IPS DF 6.9 (cell line): ENCODE measurements at regions not wholly inside any gene's neighbourhood (a gene's known extent, or its start where the extent isn't known, plus 50 kb on each side); places are given as distances from the start of the nearest gene placed in this dataset.

Experiments used
- DNase-seq: peaks from one replicate; pipeline ENCODE4 v3.0.0-alpha.2; 2013; ENCODE audit warnings: low read depth, low spot score
- H3K27ac ChIP-seq: one replicate; pipeline ENCODE4 v1.5.1; 2013; ENCODE audit warnings: low read length, control low read depth
- H3K27me3 ChIP-seq: 2 replicates; pipeline ENCODE4 v1.6.1; 2013; ENCODE audit warnings: mild to moderate bottlenecking, low read length; ENCODE audit not compliant: control insufficient read depth, insufficient read depth
- H3K36me3 ChIP-seq: 2 replicates; pipeline ENCODE4 v1.6.1; 2013; ENCODE audit warnings: low read length; ENCODE audit not compliant: control insufficient read depth, insufficient read depth
- H3K4me1 ChIP-seq: 2 replicates; pipeline ENCODE4 v1.6.1; 2013; ENCODE audit warnings: low read length; ENCODE audit not compliant: control insufficient read depth, insufficient read depth
- H3K4me3 ChIP-seq: 2 replicates; pipeline ENCODE4 v1.5.1; 2013; ENCODE audit warnings: mild to moderate bottlenecking, low read length
- H3K9me3 ChIP-seq: 2 replicates; pipeline ENCODE4 v1.6.1; 2013; ENCODE audit warnings: low read length, inconsistent platforms; ENCODE audit not compliant: control insufficient read depth, insufficient read depth
- WGBS: extraction: QIAGEN DNeasy Blood & Tissue Kit; methylation state at CpG from one replicate; pipeline ENCODE4 v1.1.7; 2013; ENCODE audit warnings: mixed read lengths, missing lambda C conversion rate; ENCODE audit not compliant: insufficient read length, insufficient coverage; 5-methylcytosine and 5-hydroxymethylcytosine counted together

DNA sequence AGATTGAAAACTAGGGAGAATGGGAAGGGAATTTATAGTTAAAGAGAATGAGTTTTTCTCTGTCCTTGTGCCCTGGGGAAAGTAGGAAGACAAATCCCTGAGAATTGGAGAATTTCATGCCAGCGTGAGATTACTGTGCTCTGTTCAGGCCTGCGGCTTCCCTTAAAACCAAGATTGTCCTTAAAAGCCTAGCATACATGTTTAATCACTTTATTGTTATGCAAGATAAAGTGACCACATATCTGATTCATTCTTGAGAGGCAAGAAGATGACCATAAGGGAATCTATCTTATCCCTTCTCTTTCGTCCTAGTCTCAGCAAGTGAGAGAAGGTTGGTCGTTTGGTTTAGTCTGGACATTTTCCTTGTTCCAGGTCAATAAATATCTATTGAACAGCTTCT is 75.9 kb downstream of the ADCYAP1 start:
- no CpG with 5 or more reads among the region's 4 CpGs for WGBS

DNA sequence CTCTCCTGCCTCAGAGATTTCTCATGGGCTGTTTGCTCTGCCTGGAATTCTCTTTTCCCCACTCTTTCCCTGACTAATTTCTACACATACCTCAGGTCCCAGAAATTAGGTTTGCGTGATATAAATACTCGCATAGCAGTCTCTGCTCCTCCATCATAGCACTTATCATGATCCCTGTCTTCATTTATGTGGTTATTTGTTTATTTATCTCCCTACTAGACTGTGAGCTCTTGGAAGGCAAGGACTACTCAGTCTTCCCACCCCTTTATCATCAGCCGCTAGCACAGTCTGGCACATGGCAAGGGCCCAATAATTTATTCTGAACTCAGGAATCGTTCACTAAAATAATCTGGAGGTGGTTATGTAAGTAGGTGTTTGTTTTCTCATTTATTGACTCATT is 79.3 kb downstream of the ADCYAP1 start:
- WGBS: no CpG with 5 or more reads among the region's 4 CpGs
- Histone ChIP-seq H3K27ac (no peak overlapping the region), H3K4me1 (peaks cover 4% of the 10 kb centered on the region; the same call in 1 of the 2 replicates), H3K36me3 (no peaks in the 10 kb centered on the region), H3K4me3 (no peak overlapping the region), H3K27me3 (no peaks in the 10 kb centered on the region), H3K9me3 (no peaks in the 10 kb centered on the region)
- no peak for DNase-seq

More for the DNA sequence above, 75.9 kb downstream of the ADCYAP1 start:
- no peaks in the 10 kb centered on the region for H3K9me3 ChIP-seq
- no peak overlapping the region for H3K27ac ChIP-seq
- no peak for DNase-seq
- H3K4me1 ChIP-seq: peaks cover 4% of the 10 kb centered on the region; the same call in 1 of the 2 replicates
- H3K27me3 ChIP-seq: no peaks in the 10 kb centered on the region
- H3K4me3 ChIP-seq: no peak overlapping the region
- H3K36me3 ChIP-seq: no peaks in the 10 kb centered on the region

DNA sequence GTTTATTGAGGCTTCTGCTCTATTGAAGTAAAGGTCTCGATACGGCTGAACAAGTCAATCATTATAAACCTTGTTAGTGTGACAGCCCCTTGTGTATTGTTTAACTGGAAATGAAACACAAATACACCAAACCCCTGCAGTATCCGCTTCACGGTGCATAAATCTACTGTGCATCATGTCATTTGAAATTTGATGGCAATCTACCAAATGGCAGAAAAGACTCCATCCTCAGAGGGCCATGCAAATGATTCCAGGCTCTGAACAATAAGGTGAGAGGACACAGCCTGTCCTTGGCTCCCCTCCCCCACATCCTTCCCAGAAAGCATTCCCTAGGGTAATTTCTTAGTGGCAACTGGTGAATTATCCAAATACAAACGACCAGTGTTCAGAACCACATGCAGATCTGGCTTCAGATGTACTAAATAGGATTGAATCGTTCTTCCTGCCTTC is 80.6 kb downstream of the ADCYAP1 start:
- Histone ChIP-seq H3K36me3 (no peaks in the 10 kb centered on the region), H3K9me3 (no peaks in the 10 kb centered on the region), H3K4me1 (peaks cover 4% of the 10 kb centered on the region; the same call in 1 of the 2 replicates), H3K27me3 (no peaks in the 10 kb centered on the region), H3K4me3 (no peak overlapping the region), H3K27ac (no peak overlapping the region)
- DNase-seq: peak; percentile 31
- WGBS: no CpG with 5 or more reads among the region's 6 CpGs

DNA sequence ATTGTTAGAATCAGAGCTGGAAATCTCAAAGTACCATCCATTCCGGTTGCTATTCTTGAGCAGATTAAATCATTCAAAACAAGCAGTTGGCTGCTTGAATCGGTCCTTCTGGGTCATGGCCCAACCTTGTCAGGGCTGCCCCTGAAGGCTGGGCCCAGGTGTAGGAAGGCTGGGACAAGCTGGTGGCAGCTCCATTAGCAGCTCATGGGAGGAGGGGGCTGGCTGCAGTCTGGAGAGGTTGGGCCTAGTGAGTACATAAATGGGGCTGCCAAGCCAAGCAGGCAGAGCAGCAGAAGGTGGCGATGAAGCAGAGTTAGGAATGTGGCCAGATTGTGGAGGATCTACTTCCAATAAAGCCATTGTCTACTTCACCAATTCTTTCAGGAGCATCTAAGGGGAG is 81.4 kb downstream of the ADCYAP1 start:
- Histone ChIP-seq H3K27me3 (no peaks in the 10 kb centered on the region), H3K4me3 (no peak overlapping the region), H3K27ac (no peak overlapping the region), H3K4me1 (peaks cover 4% of the 10 kb centered on the region; the same call in 1 of the 2 replicates), H3K36me3 (no peaks in the 10 kb centered on the region), H3K9me3 (no peaks in the 10 kb centered on the region)
- DNase-seq: no peak
- WGBS: no CpG with 5 or more reads among the region's 3 CpGs

DNA sequence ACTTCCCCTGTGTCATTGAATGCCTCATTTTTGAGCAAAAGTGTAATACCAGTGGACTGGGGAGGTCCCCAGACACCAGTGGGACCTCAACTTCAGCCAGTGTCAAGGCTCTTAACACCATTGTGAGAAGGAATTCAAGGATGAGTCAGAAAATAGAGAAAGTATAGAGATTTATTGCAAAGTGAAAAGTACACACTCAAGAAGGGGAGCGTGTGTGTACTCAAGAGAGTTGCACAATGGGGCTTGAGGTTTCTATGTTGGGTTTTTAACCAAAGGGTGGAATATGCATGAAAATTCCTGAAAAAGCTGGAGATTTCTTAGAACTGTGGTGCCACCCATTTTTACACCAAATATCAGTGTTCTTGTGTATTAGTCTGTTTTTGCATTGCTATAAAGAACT is 81.9 kb downstream of the ADCYAP1 start:
- no CpG with 5 or more reads among the region's 1 CpG for WGBS
- no peaks in the 10 kb centered on the region for H3K9me3 ChIP-seq
- H3K27me3 ChIP-seq: no peaks in the 10 kb centered on the region
- no peak for DNase-seq
- H3K4me3 ChIP-seq: no peak overlapping the region
- no peak overlapping the region for H3K27ac ChIP-seq
- H3K36me3 ChIP-seq: no peaks in the 10 kb centered on the region
- peaks cover 4% of the 10 kb centered on the region; the same call in 1 of the 2 replicates for H3K4me1 ChIP-seq

DNA sequence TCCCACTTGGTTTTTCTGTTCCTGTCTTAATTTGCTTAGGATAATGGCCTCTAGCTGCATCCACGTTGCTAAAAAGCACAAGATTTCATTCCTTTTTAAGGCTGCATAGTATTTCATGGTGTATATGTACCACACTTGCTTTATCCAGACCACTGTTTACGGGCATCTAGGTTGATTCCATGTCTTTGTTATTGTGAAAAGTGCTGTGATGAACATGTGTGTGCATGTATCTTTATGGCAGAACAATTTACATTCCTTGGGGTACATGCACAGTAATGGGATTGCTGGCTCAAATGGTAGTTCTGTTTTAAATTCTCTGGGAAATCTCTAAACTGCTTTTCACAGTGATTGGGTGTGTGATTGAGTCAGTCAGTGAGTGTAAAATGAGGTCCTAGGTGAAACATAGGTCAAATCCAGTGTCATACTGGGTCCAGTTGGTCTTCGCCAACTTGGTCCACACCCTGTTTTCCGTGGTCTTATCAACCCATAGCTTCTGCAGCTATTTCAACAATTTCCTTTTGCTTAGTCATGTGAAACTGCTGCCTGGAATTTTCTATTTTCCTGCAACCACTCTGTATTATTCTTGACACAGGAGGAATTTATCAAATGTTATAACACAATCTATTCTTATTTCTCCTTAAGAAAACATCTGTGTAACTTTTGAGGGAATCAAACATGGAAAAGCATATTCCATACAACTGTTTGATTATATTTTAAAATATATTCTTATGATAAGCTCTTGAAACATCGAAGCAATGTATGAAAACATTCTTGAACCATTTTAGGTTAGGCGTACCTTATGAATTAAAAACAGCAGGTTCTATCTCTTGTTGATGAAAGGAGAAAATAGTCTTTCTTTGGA is 82.9 kb downstream of the ADCYAP1 start:
- no peaks in the 10 kb centered on the region for H3K36me3 ChIP-seq
- no CpG with 5 or more reads among the region's 6 CpGs for WGBS
- H3K9me3 ChIP-seq: no peaks in the 10 kb centered on the region
- H3K27ac ChIP-seq: no peak overlapping the region
- no peaks in the 10 kb centered on the region for H3K27me3 ChIP-seq
- no peak overlapping the region for H3K4me3 ChIP-seq
- H3K4me1 ChIP-seq: peaks cover 4% of the 10 kb centered on the region; the same call in 1 of the 2 replicates
- no peak for DNase-seq

DNA sequence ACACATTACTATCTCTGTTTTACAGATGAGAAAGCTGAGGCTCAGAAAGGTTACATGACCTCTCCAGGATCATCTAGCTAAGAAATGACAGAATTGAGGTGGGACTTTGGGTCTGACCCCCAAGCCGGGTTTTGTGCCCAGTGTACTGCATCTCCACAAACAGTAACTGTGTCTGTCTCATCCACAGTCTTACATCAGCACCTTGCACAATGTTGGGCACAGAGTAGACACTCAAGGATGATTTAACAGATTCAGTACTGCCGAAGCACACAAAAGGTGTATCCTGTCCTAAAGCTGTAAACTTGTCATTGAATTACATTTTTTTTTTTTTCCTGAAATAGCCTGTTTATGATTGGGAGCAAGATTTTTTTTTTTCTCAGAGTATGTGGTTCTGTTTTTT is 84.8 kb downstream of the ADCYAP1 start:
- no peaks in the 10 kb centered on the region for H3K9me3 ChIP-seq
- peaks cover 4% of the 10 kb centered on the region; the same call in 1 of the 2 replicates for H3K4me1 ChIP-seq
- H3K27me3 ChIP-seq: no peaks in the 10 kb centered on the region
- H3K27ac ChIP-seq: no peak overlapping the region
- no peaks in the 10 kb centered on the region for H3K36me3 ChIP-seq
- no peak overlapping the region for H3K4me3 ChIP-seq
- WGBS: no CpG with 5 or more reads among the region's 2 CpGs
- no peak for DNase-seq

DNA sequence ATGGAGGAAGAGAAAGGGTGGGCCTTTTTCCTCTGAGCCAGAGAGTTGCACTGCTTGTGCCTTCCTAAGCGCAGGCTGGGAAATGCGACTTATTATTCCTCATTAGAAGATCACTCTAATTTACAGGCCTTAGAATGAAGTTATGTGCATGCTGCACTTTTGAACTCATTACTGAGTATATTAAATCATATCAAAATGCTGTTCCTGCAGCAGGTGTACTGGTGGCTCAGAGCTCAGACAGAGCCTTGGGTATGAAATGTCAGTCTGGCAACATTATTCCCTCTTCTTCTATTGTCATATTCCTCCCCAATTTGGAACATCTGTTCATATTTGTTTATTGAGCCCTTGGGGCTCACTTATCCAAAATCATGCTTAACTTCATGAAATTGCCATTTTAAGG is 85.5 kb downstream of the ADCYAP1 start:
- Histone ChIP-seq H3K27ac (no peak overlapping the region), H3K36me3 (no peaks in the 10 kb centered on the region), H3K4me1 (peaks cover 3% of the 10 kb centered on the region; the same call in 1 of the 2 replicates), H3K9me3 (no peaks in the 10 kb centered on the region), H3K27me3 (no peaks in the 10 kb centered on the region), H3K4me3 (no peak overlapping the region)
- no peak for DNase-seq
- WGBS: no CpG with 5 or more reads among the region's 2 CpGs

DNA sequence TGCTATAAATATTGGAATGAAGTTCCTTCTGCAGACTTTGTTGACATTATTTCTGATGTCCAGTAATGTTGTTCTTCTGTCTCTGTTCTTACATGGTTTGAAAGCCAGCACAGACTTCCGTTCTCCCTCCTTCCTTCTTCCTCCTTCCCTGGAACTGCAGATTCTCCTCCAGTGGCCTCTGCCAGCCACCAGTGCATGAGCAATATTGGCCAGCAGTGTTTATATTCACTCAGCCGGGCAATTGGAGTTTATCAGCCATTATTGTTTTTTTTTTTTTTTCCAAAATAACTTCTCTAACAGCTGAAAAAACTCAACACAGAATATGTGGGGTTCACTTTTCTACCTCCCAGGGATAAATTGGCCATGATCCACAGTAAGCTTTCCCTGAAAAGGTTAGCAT is 86.8 kb downstream of the ADCYAP1 start:
- Histone ChIP-seq H3K9me3 (no peaks in the 10 kb centered on the region), H3K27me3 (no peaks in the 10 kb centered on the region), H3K4me3 (no peak overlapping the region), H3K27ac (no peak overlapping the region), H3K36me3 (no peaks in the 10 kb centered on the region), H3K4me1 (no peaks in the 10 kb centered on the region)
- WGBS: no CpG with 5 or more reads among the region's 2 CpGs
- no peak for DNase-seq

DNA sequence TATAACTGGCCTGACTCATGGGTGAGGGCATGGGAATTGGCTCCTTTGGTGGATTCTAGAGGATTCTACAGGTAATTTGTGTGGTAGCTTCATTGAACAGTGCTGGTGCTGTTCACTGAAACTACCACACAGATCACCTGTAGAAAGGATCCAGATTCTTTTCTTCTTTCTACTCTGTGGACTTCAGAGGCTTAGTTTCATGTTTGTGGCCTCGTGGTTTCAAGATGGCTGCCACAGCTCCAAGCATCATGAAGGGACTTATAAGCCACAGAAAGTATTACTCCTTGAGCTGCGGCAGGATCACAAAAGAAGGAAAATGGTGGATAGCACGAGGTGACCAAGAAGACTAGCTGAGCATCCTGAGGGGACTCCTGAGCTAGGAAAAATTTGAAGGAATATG is 88.9 kb downstream of the ADCYAP1 start:
- Histone ChIP-seq H3K4me3 (no peak overlapping the region), H3K36me3 (no peaks in the 10 kb centered on the region), H3K4me1 (no peaks in the 10 kb centered on the region), H3K27me3 (no peaks in the 10 kb centered on the region), H3K27ac (no peak overlapping the region), H3K9me3 (no peaks in the 10 kb centered on the region)
- no CpG with 5 or more reads among the region's 3 CpGs for WGBS
- DNase-seq: no peak

DNA sequence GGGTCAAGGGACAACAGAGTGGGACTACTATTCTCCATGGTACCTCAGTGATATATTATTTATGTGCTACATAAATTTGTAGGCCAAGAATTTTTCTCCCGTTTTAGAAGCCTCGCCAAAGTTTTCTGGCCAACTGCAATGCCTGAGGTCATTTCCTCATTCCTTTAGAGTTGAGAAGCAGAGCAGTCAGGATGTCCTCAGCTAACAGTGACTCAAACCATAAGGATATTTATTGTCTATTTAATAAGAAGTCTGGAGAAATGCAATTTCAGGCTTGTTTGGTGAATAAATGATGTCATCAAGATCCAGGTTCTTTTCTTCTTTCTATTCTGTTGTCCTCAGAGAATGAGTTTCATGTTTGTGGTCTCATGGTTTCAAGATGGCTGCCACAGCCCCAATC is 91.0 kb downstream of the ADCYAP1 start:
- H3K27me3 ChIP-seq: no peaks in the 10 kb centered on the region
- H3K4me3 ChIP-seq: no peak overlapping the region
- no peak for DNase-seq
- no CpG with 5 or more reads among the region's 2 CpGs for WGBS
- H3K9me3 ChIP-seq: no peaks in the 10 kb centered on the region
- H3K27ac ChIP-seq: no peak overlapping the region
- H3K4me1 ChIP-seq: 0 out of 2 replicates have a peak, but pooled peaks cover 3% of the 10 kb centered on the region
- no peaks in the 10 kb centered on the region for H3K36me3 ChIP-seq
